SH-SY5Y (cell line): ENCODE measurements at regions not wholly inside any gene's neighbourhood (a gene's known extent, or its start where the extent isn't known, plus 50 kb on each side); places are given as distances from the start of the nearest gene placed in this dataset.

Source experiments
- GATA2 ChIP-seq: IDR thresholded peaks from 2 replicates; pipeline ENCODE4 v1.6.1; 2011; ENCODE audit warnings: mild to moderate bottlenecking, low read depth, low read length
- GATA3 ChIP-seq: IDR thresholded peaks from 2 replicates; pipeline ENCODE4 v1.6.1; 2011; ENCODE audit warnings: low read depth, mild to moderate bottlenecking, low read length, moderate library complexity

- TF ChIP-seq GATA2 (no peak), GATA3 (no peak)
These were observed 745.0 kb downstream of the PRELID2 start for GRCh38 chr5:145090115-145090514.
